ENCODE measurements at regions not wholly inside any gene's neighbourhood (a gene's known extent, or its start where the extent isn't known, plus 50 kb on each side); places are given as distances from the start of the nearest gene placed in this dataset.

DNA sequence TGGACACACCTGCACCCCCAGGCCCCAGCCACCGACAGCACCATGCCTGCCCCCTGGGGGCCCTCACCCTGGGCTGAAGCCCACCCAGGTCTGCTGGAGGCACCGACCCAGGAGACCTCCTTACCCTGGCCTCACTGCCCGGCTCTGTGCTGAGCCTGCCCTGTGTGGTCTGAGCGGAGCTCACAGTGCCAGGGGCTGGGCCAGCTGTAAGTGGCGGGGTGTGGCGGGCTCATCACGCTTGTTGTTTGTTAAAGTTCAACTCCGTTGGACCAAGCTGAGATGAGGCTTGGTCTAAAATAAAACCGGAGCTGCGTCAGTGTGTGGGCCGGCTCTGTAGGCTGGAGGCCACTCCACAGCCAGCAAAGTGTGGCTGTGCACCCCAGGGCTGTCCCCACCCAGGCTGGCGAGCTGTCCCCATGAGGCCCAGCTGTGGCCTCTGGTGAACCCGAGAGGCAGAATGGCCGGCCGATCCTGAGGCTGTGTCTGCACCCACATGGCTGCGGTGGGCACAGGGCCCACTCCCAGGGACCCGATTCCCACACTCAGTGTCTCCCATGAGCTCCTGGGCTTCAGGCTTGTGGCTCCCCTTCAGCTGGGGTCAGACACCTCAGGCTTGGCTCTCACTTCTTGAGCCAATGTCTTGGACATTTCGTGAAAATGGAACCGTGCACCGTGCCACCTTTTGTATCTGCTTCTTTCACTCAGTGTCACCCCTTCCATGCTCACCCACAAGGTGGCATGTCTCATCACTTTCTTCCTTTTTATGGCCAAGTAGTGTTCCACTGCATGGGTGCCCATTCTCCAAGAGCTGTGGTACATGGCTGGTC lies 137.9 kb downstream of the CTTN start:
- Histone ChIP-seq H3K9ac (ENCODE audit: insufficient read depth in 1 of 2, low read length in 2 of 2) (no peak overlapping the region), H3K4me3 (no peak overlapping the region), H3K9me3 (ENCODE audit: control insufficient read depth in 4 of 4, insufficient read depth in 3 of 4, low read length in 3 of 4) (peaks cover 0 to 6% (median 0%) of the 10 kb centered on the region in 4 donors), H3K4me1 (ENCODE audit: control insufficient read depth in 5 of 5, insufficient read depth in 5 of 5, low read length in 5 of 5) (no peaks in the 10 kb centered on the region), H3K36me3 (ENCODE audit: control insufficient read depth in 4 of 4, insufficient read depth in 4 of 4, low read length in 4 of 4) (no peaks in the 10 kb centered on the region), H3K27ac (ENCODE audit: low read depth in 1 of 2, low read length in 1 of 2) (no peak overlapping the region), H3K27me3 (ENCODE audit: control insufficient read depth in 3 of 3, insufficient read depth in 3 of 3, low read length in 2 of 3) (no peaks in the 10 kb centered on the region)
- WGBS, 2 donors = 93 to 94% methylated on average over 20 of the region's 20 CpGs
- DNase-seq (no peak), ATAC-seq (ENCODE audit: insufficient read depth, low FRiP score) (no peak)
- TF ChIP-seq, protein P1, sequence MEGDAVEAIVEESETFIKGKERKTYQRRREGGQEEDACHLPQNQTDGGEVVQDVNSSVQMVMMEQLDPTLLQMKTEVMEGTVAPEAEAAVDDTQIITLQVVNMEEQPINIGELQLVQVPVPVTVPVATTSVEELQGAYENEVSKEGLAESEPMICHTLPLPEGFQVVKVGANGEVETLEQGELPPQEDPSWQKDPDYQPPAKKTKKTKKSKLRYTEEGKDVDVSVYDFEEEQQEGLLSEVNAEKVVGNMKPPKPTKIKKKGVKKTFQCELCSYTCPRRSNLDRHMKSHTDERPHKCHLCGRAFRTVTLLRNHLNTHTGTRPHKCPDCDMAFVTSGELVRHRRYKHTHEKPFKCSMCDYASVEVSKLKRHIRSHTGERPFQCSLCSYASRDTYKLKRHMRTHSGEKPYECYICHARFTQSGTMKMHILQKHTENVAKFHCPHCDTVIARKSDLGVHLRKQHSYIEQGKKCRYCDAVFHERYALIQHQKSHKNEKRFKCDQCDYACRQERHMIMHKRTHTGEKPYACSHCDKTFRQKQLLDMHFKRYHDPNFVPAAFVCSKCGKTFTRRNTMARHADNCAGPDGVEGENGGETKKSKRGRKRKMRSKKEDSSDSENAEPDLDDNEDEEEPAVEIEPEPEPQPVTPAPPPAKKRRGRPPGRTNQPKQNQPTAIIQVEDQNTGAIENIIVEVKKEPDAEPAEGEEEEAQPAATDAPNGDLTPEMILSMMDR (IDR thresholded peaks at IDR 0.05; ENCODE audit: control extremely low read depth, extremely low read depth) = no peak

DNA sequence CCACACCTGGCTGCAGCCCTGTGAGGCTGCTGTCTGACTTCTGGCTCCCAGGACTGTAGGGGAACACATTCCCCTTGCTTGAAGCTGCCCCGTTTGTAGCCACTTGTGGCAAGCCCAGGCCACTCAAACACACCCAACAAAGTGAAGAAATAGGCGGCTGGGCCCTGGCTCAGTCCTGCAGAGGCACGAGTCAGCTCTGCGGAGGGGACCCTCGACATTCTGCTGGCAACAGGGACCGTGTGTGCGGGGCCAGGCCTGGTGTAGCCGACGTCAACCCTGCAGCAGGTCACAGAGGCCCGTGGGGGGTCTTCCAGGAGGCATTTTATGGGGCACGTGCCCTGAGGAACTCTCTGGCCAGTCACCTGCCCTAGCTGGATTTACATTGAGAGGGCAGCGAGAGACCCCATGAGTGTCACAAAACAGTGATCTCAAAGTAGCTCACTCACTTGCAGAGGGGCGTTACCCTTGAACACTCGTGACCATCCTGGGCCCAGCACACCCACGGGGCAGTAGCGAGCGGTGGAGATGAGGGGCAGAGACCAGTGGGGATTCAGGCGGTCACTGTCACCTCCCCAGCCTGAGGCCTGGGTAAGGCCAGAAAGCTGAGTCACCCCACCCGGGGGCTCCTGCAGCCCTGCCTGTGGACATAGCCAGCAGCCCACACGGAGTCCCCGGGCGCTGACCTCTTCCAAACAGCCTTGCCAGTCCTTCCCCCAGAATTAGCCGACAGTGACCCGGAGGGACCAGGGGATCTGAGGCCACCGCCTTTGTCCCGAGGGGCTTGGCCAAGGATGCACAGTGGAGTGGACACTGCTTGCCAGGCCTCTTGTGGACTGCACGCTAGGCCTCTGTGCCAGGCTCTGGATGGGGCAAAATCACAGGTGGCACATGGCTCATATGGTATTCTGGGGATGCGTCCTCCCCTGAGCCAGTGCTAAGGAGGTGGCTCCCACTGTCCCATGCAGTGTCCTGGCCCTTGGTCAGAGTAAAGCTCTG lies 139.5 kb downstream of the CTTN start:
- whole genome bisulfite sequencing, 2 donors = 89% methylated on average over 28 of the region's 28 CpGs
- H3K4me1 ChIP-seq (ENCODE audit: control insufficient read depth in 5 of 5, insufficient read depth in 5 of 5, low read length in 5 of 5) = no peaks in the 10 kb centered on the region
- no peaks in the 10 kb centered on the region for H3K27me3 ChIP-seq (ENCODE audit: control insufficient read depth in 3 of 3, insufficient read depth in 3 of 3, low read length in 2 of 3)
- DNase-seq (no peak), ATAC-seq (ENCODE audit: insufficient read depth, low FRiP score) (no peak)
- no peaks in the 10 kb centered on the region for H3K36me3 ChIP-seq (ENCODE audit: control insufficient read depth in 4 of 4, insufficient read depth in 4 of 4, low read length in 4 of 4)
- no peak overlapping the region for H3K9ac ChIP-seq (ENCODE audit: insufficient read depth in 1 of 2, low read length in 2 of 2)
- peak overlapping the region in 1 of 2 donors; percentile 5 for H3K27ac ChIP-seq (ENCODE audit: low read depth in 1 of 2, low read length in 1 of 2)
- H3K4me3 ChIP-seq = no peak overlapping the region
- TF ChIP-seq, protein P1 (IDR thresholded peaks at IDR 0.05; ENCODE audit: control extremely low read depth, extremely low read depth) = no peak
- peaks cover 0 to 11% (median 0%) of the 10 kb centered on the region in 4 donors for H3K9me3 ChIP-seq (ENCODE audit: control insufficient read depth in 4 of 4, insufficient read depth in 3 of 4, low read length in 3 of 4)

DNA sequence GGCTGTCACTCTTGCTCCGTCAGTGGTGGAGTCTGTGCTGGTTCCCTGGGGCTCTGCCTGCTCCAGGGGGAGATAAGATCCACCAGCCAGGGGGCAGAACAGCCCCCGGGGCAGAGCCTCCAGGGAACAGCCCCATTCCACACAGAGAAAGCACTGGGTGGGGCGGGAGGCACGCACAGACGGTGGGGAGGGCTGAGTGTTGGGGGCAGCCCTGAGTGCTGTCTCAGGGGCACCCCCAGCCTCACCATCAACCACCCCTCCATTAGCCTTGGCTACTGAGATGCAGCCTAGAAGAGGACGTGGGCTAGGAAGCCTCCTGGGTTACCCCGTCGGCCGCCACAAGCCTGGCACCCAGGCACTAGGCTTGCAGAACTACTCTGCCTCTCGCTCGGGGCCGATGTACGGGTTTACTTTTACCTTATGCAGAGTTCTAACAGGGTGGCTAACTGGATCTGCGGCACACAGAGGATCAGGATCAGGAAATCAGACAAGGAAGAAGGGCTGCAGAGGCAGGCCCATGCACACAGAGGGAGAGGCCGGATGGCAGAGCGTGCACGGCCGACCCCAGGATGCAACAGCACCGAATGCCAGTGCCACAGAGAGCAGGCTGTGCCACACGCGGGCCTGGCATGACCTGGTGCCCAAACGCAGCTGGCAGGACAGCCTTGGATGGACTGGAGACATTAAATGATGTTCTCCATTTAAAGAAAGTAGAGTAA lies 140.5 kb downstream of the CTTN start:
- H3K9ac ChIP-seq (ENCODE audit: insufficient read depth in 1 of 2, low read length in 2 of 2) = no peak overlapping the region
- ATAC-seq (ENCODE audit: insufficient read depth, low FRiP score) (no peak), DNase-seq (no peak)
- H3K4me3 ChIP-seq = no peak overlapping the region
- no peaks in the 10 kb centered on the region for H3K36me3 ChIP-seq (ENCODE audit: control insufficient read depth in 4 of 4, insufficient read depth in 4 of 4, low read length in 4 of 4)
- no peaks in the 10 kb centered on the region for H3K27me3 ChIP-seq (ENCODE audit: control insufficient read depth in 3 of 3, insufficient read depth in 3 of 3, low read length in 2 of 3)
- whole genome bisulfite sequencing, 2 donors = 90 to 91% methylated on average over 22 of the region's 22 CpGs
- peaks cover 0 to 11% (median 0%) of the 10 kb centered on the region in 4 donors for H3K9me3 ChIP-seq (ENCODE audit: control insufficient read depth in 4 of 4, insufficient read depth in 3 of 4, low read length in 3 of 4)
- TF ChIP-seq, protein P1 (IDR thresholded peaks at IDR 0.05; ENCODE audit: control extremely low read depth, extremely low read depth) = no peak
- no peaks in the 10 kb centered on the region for H3K4me1 ChIP-seq (ENCODE audit: control insufficient read depth in 5 of 5, insufficient read depth in 5 of 5, low read length in 5 of 5)
- peak overlapping the region in 1 of 2 donors; percentile 5 for H3K27ac ChIP-seq (ENCODE audit: low read depth in 1 of 2, low read length in 1 of 2)

All from lung (tissue), 11 donors.